ENCODE measurements at regions not wholly inside any gene's neighbourhood (a gene's known extent, or its start where the extent isn't known, plus 50 kb on each side); places are given as distances from the start of the nearest gene placed in this dataset.

- DNase-seq (ENCODE audit: low spot score in 2 of 2), result no peak
- Mint-ChIP-seq H3K9me3 (peaks cover 0 to 2% of the 10 kb centered on the region in 2 donors), H3K27ac (no peak overlapping the region), H3K36me3 (no peaks in the 10 kb centered on the region)
- no peak for ATAC-seq
These were observed 189.2 kb downstream of the HINT1 start for GRCh38 chr5:130975847-130976246.

GRCh38 chr5:130975299-130975698, 189.8 kb downstream of the HINT1 start:
- Mint-ChIP-seq H3K27ac (no peak overlapping the region), H3K36me3 (no peaks in the 10 kb centered on the region), H3K9me3 (no peaks in the 10 kb centered on the region)
- no peak for DNase-seq (ENCODE audit: low spot score in 2 of 2)
- no peak for ATAC-seq

GRCh38 chr5:130974021-130974683, 190.9 kb downstream of the HINT1 start:
- no peak overlapping the region for H3K27ac Mint-ChIP-seq
- H3K9me3 Mint-ChIP-seq, result no peaks in the 10 kb centered on the region
- ATAC-seq (no peak), DNase-seq (ENCODE audit: low spot score in 2 of 2) (no peak)
- no peaks in the 10 kb centered on the region for H3K36me3 Mint-ChIP-seq

GRCh38 chr5:130966990-130967525, 198.0 kb downstream of the HINT1 start:
- DNase-seq (ENCODE audit: low spot score in 2 of 2) (no peak), ATAC-seq (no peak)
- H3K36me3 Mint-ChIP-seq, result peaks cover 7 to 9% of the 10 kb centered on the region in 2 donors
- peaks cover 6% of the 10 kb centered on the region in 2 donors for H3K9me3 Mint-ChIP-seq
- no peak overlapping the region for H3K27ac Mint-ChIP-seq

- Mint-ChIP-seq H3K36me3 (peaks cover 7 to 10% of the 10 kb centered on the region in 2 donors), H3K9me3 (peaks cover 7 to 9% of the 10 kb centered on the region in 2 donors)
- no peak for ATAC-seq
These were observed 199.1 kb downstream of the HINT1 start for GRCh38 chr5:130965920-130966319.

GRCh38 chr5:130965360-130965759, 199.7 kb downstream of the HINT1 start:
- DNase-seq (ENCODE audit: low spot score in 2 of 2), result no peak
- Mint-ChIP-seq H3K36me3 (peaks cover 7 to 14% of the 10 kb centered on the region in 2 donors), H3K9me3 (peaks cover 7 to 12% of the 10 kb centered on the region in 2 donors), H3K27ac (no peak overlapping the region)
- ATAC-seq, result no peak

More at GRCh38 chr5:130965920-130966319, 199.1 kb downstream of the HINT1 start:
- H3K27ac Mint-ChIP-seq, result no peak overlapping the region
- DNase-seq (ENCODE audit: low spot score in 2 of 2), result no peak

- H3K9me3 Mint-ChIP-seq, result peaks cover 7 to 13% of the 10 kb centered on the region in 2 donors
- peak overlapping the region in 1 of 2 donors; percentile 9 for H3K27ac Mint-ChIP-seq
- DNase-seq (ENCODE audit: low spot score in 2 of 2), result no peak
- ATAC-seq, result no peak
- peaks cover 7 to 14% of the 10 kb centered on the region in 2 donors for H3K36me3 Mint-ChIP-seq
These were observed 200.5 kb downstream of the HINT1 start for GRCh38 chr5:130964231-130965202.

GRCh38 chr5:130963798-130964197, 201.3 kb downstream of the HINT1 start:
- Mint-ChIP-seq H3K36me3 (peaks cover 7 to 14% of the 10 kb centered on the region in 2 donors), H3K9me3 (peaks cover 7 to 16% of the 10 kb centered on the region in 2 donors), H3K27ac (no peak overlapping the region)
- no peak for DNase-seq (ENCODE audit: low spot score in 2 of 2)
- no peak for ATAC-seq

- no peak for DNase-seq (ENCODE audit: low spot score in 2 of 2)
- Mint-ChIP-seq H3K27ac (no peak overlapping the region), H3K9me3 (peaks cover 2 to 10% of the 10 kb centered on the region in 2 donors), H3K36me3 (peaks cover under 1 to 6% of the 10 kb centered on the region in 2 donors)
- ATAC-seq, result no peak
These were observed 207.9 kb downstream of the HINT1 start for GRCh38 chr5:130957151-130957550.

GRCh38 chr5:130955041-130955440, 210.0 kb downstream of the HINT1 start:
- H3K36me3 Mint-ChIP-seq, result no peaks in the 10 kb centered on the region
- peaks cover 0 to 4% of the 10 kb centered on the region in 2 donors for H3K9me3 Mint-ChIP-seq
- ATAC-seq (no peak), DNase-seq (ENCODE audit: low spot score in 2 of 2) (no peak)
- no peak overlapping the region for H3K27ac Mint-ChIP-seq

GRCh38 chr5:130954336-130954735, 210.7 kb downstream of the HINT1 start:
- H3K9me3 Mint-ChIP-seq, result peaks cover 0 to under 1% of the 10 kb centered on the region in 2 donors
- H3K27ac Mint-ChIP-seq, result no peak overlapping the region
- ATAC-seq (no peak), DNase-seq (ENCODE audit: low spot score in 2 of 2) (no peak)
- H3K36me3 Mint-ChIP-seq, result no peaks in the 10 kb centered on the region

GRCh38 chr5:130939059-130939458, 226.0 kb downstream of the HINT1 start:
- no peak overlapping the region for H3K27ac Mint-ChIP-seq
- DNase-seq (ENCODE audit: low spot score in 2 of 2), result no peak
- no peaks in the 10 kb centered on the region for H3K9me3 Mint-ChIP-seq
- no peak for ATAC-seq
- H3K36me3 Mint-ChIP-seq, result no peaks in the 10 kb centered on the region

GRCh38 chr5:130937046-130937445, 228.0 kb downstream of the HINT1 start:
- DNase-seq (ENCODE audit: low spot score in 2 of 2) (no peak), ATAC-seq (no peak)
- Mint-ChIP-seq H3K27ac (no peak overlapping the region), H3K36me3 (no peaks in the 10 kb centered on the region), H3K9me3 (peaks cover 5 to 7% of the 10 kb centered on the region in 2 donors)

GRCh38 chr5:130923543-130924124, 241.4 kb downstream of the HINT1 start:
- Mint-ChIP-seq H3K9me3 (peaks cover 0 to 6% of the 10 kb centered on the region in 2 donors), H3K36me3 (no peaks in the 10 kb centered on the region), H3K27ac (no peak overlapping the region)
- DNase-seq (ENCODE audit: low spot score in 2 of 2), result no peak
- no peak for ATAC-seq

- H3K36me3 Mint-ChIP-seq, result peaks cover 9 to 16% of the 10 kb centered on the region in 2 donors
- H3K27ac Mint-ChIP-seq, result no peak overlapping the region
- ATAC-seq (no peak), DNase-seq (ENCODE audit: low spot score in 2 of 2) (no peak)
- peaks cover 0 to 2% of the 10 kb centered on the region in 2 donors for H3K9me3 Mint-ChIP-seq
These were observed 253.0 kb downstream of the HINT1 start for GRCh38 chr5:130912088-130912487.

- DNase-seq (ENCODE audit: low spot score in 2 of 2), result no peak
- ATAC-seq, result no peak
- peaks cover 0 to 2% of the 10 kb centered on the region in 2 donors for H3K9me3 Mint-ChIP-seq
- H3K36me3 Mint-ChIP-seq, result peaks cover 9 to 16% of the 10 kb centered on the region in 2 donors
- H3K27ac Mint-ChIP-seq, result no peak overlapping the region
These were observed 256.9 kb downstream of the HINT1 start for GRCh38 chr5:130908186-130908585.
